ENCODE measurements at regions not wholly inside any gene's neighbourhood (a gene's known extent, or its start where the extent isn't known, plus 50 kb on each side); places are given as distances from the start of the nearest gene placed in this dataset.

DNA sequence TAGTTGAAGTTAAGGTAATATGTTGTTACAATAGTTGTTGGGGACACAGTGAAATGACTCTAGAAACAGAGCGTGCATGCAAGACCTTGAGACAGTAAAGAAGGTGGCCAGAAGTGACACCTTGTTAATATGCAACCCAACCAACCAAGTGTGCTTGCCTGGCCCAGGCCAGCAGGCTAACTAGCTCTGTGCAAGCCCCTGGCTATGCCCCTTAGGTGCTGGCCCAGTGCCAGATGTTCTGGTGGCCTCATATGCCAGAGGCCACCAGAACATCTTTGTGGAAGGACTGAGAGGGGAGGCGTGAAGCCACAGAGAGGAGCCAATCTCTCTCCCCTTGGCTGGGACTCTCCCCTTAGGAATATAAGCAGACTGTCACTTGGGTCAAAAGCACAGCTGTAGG, 111.2 kb upstream of the JUN start:
- no peak for FAIRE-seq

DNA sequence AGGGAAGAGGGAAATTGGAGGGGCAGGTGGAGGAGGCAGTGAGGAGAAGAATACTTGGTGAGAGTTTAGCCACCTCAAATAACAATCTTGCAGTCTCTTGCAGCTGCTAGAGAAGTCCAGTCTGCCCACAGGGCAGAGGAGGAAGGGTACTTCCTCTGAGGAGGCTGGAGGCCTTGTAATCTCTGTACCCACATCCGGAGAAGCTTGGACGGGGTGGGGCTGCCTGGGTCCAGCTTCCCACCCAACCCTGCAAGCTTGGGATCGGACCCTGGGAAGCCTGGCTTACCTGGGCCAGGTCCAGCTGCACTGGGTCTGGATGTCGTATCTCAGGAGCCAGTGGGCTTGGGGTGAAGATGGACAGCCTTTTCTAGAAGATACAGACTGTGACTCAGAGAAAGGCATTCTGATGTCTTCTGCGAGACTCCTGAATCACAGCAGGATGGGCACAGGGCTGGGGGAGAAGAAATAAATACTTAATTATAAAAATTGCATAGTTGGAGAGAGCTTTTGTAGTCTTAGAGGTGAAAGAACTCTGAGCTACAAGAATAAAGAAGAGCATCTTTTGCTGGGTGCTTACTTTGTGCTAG, 111.8 kb upstream of the JUN start:
- Histone ChIP-seq H2AFZ (ENCODE audit: control insufficient read depth, low read length) (no peak overlapping the region), H3K27ac (ENCODE audit: control insufficient read depth, insufficient read depth, low read length) (no peak overlapping the region)
- dilution Hi-C loops (cut with MboI; ENCODE audit: extremely low pct_ligation_motif_present, low sequenced_read_pairs) = no loop called here

More for the DNA sequence above, 111.2 kb upstream of the JUN start:
- H3K9me1 ChIP-seq (ENCODE audit: control insufficient read depth, extremely low read depth, insufficient read depth, low read length) = no peaks in the 10 kb centered on the region
- TF ChIP-seq EZH2 (IDR thresholded peaks at IDR 0.05; ENCODE audit: low read length) = no peak
- TF ChIP-seq, protein P1, sequence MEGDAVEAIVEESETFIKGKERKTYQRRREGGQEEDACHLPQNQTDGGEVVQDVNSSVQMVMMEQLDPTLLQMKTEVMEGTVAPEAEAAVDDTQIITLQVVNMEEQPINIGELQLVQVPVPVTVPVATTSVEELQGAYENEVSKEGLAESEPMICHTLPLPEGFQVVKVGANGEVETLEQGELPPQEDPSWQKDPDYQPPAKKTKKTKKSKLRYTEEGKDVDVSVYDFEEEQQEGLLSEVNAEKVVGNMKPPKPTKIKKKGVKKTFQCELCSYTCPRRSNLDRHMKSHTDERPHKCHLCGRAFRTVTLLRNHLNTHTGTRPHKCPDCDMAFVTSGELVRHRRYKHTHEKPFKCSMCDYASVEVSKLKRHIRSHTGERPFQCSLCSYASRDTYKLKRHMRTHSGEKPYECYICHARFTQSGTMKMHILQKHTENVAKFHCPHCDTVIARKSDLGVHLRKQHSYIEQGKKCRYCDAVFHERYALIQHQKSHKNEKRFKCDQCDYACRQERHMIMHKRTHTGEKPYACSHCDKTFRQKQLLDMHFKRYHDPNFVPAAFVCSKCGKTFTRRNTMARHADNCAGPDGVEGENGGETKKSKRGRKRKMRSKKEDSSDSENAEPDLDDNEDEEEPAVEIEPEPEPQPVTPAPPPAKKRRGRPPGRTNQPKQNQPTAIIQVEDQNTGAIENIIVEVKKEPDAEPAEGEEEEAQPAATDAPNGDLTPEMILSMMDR (optimal IDR thresholded peaks at IDR 0.05 in 1 of 3, IDR thresholded peaks at IDR 0.05 in 1 of 3, conservative IDR thresholded peaks at IDR 0.05 in 1 of 3; ENCODE audit: extremely low read depth in 1 of 3, insufficient read depth in 2 of 3, low read length in 3 of 3) = no peak
- DNase-seq (ENCODE audit: low read depth, low spot score) = no peak
- H3K27ac ChIP-seq (ENCODE audit: control insufficient read depth, insufficient read depth, low read length) = no peak overlapping the region
- H3K4me3 ChIP-seq (ENCODE audit: control insufficient read depth in 2 of 3, extremely low read depth in 1 of 3, insufficient read depth in 2 of 3, low read depth in 1 of 3, low read length in 3 of 3) = no peak overlapping the region
- no peaks in the 10 kb centered on the region for H3K79me2 ChIP-seq (ENCODE audit: control insufficient read depth, insufficient read depth, low read length)
- no peak overlapping the region for H2AFZ ChIP-seq (ENCODE audit: control insufficient read depth, low read length)
- no peaks in the 10 kb centered on the region for H3K9me3 ChIP-seq (ENCODE audit: control insufficient read depth, low read depth, low read length)
- no peaks in the 10 kb centered on the region for H4K20me1 ChIP-seq (ENCODE audit: control insufficient read depth, extremely low read depth, insufficient read depth, low read length)
- H3K27me3 ChIP-seq (ENCODE audit: control insufficient read depth, extremely low read depth, insufficient read depth, low read length) = no peaks in the 10 kb centered on the region
- no peak overlapping the region for H3K4me2 ChIP-seq (ENCODE audit: control insufficient read depth, extremely low read depth, insufficient read depth, low read depth, low read length)
- H3K4me1 ChIP-seq (ENCODE audit: control insufficient read depth, extremely low read depth, insufficient read depth, low read length) = peaks cover 9% of the 10 kb centered on the region
- dilution Hi-C loops (cut with MboI; ENCODE audit: extremely low pct_ligation_motif_present, low sequenced_read_pairs) = no loop called here
- no peaks in the 10 kb centered on the region for H3K36me3 ChIP-seq (ENCODE audit: control insufficient read depth in 2 of 2, extremely low read depth in 1 of 2, insufficient read depth in 2 of 2, low read length in 2 of 2)
- H3K9ac ChIP-seq (ENCODE audit: control insufficient read depth, extremely low read depth, insufficient read depth, low read length) = no peak overlapping the region

More for the DNA sequence above, 111.8 kb upstream of the JUN start:
- Histone ChIP-seq H3K4me1 (ENCODE audit: control insufficient read depth, extremely low read depth, insufficient read depth, low read length) (peaks cover 9% of the 10 kb centered on the region), H3K4me2 (ENCODE audit: control insufficient read depth, extremely low read depth, insufficient read depth, low read depth, low read length) (no peak overlapping the region), H3K4me3 (ENCODE audit: control insufficient read depth in 2 of 3, extremely low read depth in 1 of 3, insufficient read depth in 2 of 3, low read depth in 1 of 3, low read length in 3 of 3) (no peak overlapping the region), H3K9me3 (ENCODE audit: control insufficient read depth, low read depth, low read length) (no peaks in the 10 kb centered on the region), H3K36me3 (ENCODE audit: control insufficient read depth in 2 of 2, extremely low read depth in 1 of 2, insufficient read depth in 2 of 2, low read length in 2 of 2) (no peaks in the 10 kb centered on the region), H3K9ac (ENCODE audit: control insufficient read depth, extremely low read depth, insufficient read depth, low read length) (no peak overlapping the region), H3K9me1 (ENCODE audit: control insufficient read depth, extremely low read depth, insufficient read depth, low read length) (no peaks in the 10 kb centered on the region), H3K79me2 (ENCODE audit: control insufficient read depth, insufficient read depth, low read length) (no peaks in the 10 kb centered on the region), H4K20me1 (ENCODE audit: control insufficient read depth, extremely low read depth, insufficient read depth, low read length) (no peaks in the 10 kb centered on the region), H3K27me3 (ENCODE audit: control insufficient read depth, extremely low read depth, insufficient read depth, low read length) (no peaks in the 10 kb centered on the region)
- TF ChIP-seq EZH2 (IDR thresholded peaks at IDR 0.05; ENCODE audit: low read length) = no peak
- TF ChIP-seq, protein P1 (optimal IDR thresholded peaks at IDR 0.05 in 1 of 3, IDR thresholded peaks at IDR 0.05 in 1 of 3, conservative IDR thresholded peaks at IDR 0.05 in 1 of 3; ENCODE audit: extremely low read depth in 1 of 3, insufficient read depth in 2 of 3, low read length in 3 of 3) = no peak
- no peak for FAIRE-seq
- no peak for DNase-seq (ENCODE audit: low read depth, low spot score)
